ENCODE measurements at regions not wholly inside any gene's neighbourhood (a gene's known extent, or its start where the extent isn't known, plus 50 kb on each side); places are given as distances from the start of the nearest gene placed in this dataset.
"Not testable (repeated sequence)": the region's sequence is repeated elsewhere in the genome, so short reads cannot be mapped to it uniquely, and the experiment has no call there.

- DNase-seq (ENCODE audit: low read depth), result no peak
- in situ Hi-C loops (cut with HindIII; ENCODE audit: low pct_unique_long_range_greater_than_20kb, low sequenced_read_pairs), result no loop called here
These were observed 364.2 kb upstream of the GALNTL6 start for GRCh38 chr4:171448919-171449481.

- in situ Hi-C loops (cut with HindIII; ENCODE audit: low pct_unique_long_range_greater_than_20kb, low sequenced_read_pairs), result no loop called here
- DNase-seq (ENCODE audit: low read depth), result no peak
These were observed 364.8 kb upstream of the GALNTL6 start for GRCh38 chr4:171448358-171448757.

GRCh38 chr4:171441300-171441941 is 371.8 kb upstream of the GALNTL6 start:
- in situ Hi-C loops (cut with HindIII; ENCODE audit: low pct_unique_long_range_greater_than_20kb, low sequenced_read_pairs), result no loop called here

GRCh38 chr4:171433674-171434073 is 379.5 kb upstream of the GALNTL6 start:
- in situ Hi-C loops (cut with HindIII; ENCODE audit: low pct_unique_long_range_greater_than_20kb, low sequenced_read_pairs), result no loop called here
- no peak for DNase-seq (ENCODE audit: low read depth)

More at GRCh38 chr4:171441300-171441941, 371.8 kb upstream of the GALNTL6 start:
- no peak for DNase-seq (ENCODE audit: low read depth)

GRCh38 chr4:171432536-171432935 is 380.7 kb upstream of the GALNTL6 start:
- DNase-seq (ENCODE audit: low read depth), result no peak
- in situ Hi-C loops (cut with HindIII; ENCODE audit: low pct_unique_long_range_greater_than_20kb, low sequenced_read_pairs), result no loop called here

GRCh38 chr4:171430495-171430894 is 382.7 kb upstream of the GALNTL6 start:
- in situ Hi-C loops (cut with HindIII; ENCODE audit: low pct_unique_long_range_greater_than_20kb, low sequenced_read_pairs), result no loop called here
- no peak for DNase-seq (ENCODE audit: low read depth)

GRCh38 chr4:171397175-171397574 is 416.0 kb upstream of the GALNTL6 start:
- DNase-seq (ENCODE audit: low read depth), result no peak
- in situ Hi-C loops (cut with HindIII; ENCODE audit: low pct_unique_long_range_greater_than_20kb, low sequenced_read_pairs), result no loop called here

GRCh38 chr4:171390626-171391025 is 422.6 kb upstream of the GALNTL6 start:
- in situ Hi-C loops (cut with HindIII; ENCODE audit: low pct_unique_long_range_greater_than_20kb, low sequenced_read_pairs), result no loop called here
- no peak for DNase-seq (ENCODE audit: low read depth)

GRCh38 chr4:171378323-171378722 is 434.9 kb upstream of the GALNTL6 start:
- DNase-seq (ENCODE audit: low read depth), result no peak
- in situ Hi-C loops (cut with HindIII; ENCODE audit: low pct_unique_long_range_greater_than_20kb, low sequenced_read_pairs), result no loop called here

GRCh38 chr4:171376724-171377123 is 436.5 kb upstream of the GALNTL6 start:
- DNase-seq (ENCODE audit: low read depth), result no peak
- in situ Hi-C loops (cut with HindIII; ENCODE audit: low pct_unique_long_range_greater_than_20kb, low sequenced_read_pairs), result no loop called here

GRCh38 chr4:171353535-171353934 is 459.7 kb upstream of the GALNTL6 start:
- no peak for DNase-seq (ENCODE audit: low read depth)
- in situ Hi-C loops (cut with HindIII; ENCODE audit: low pct_unique_long_range_greater_than_20kb, low sequenced_read_pairs), result no loop called here

- no peak for DNase-seq (ENCODE audit: low read depth)
- in situ Hi-C loops (cut with HindIII; ENCODE audit: low pct_unique_long_range_greater_than_20kb, low sequenced_read_pairs), result no loop called here
These were observed 465.1 kb upstream of the GALNTL6 start for GRCh38 chr4:171348090-171348489.

- in situ Hi-C loops (cut with HindIII; ENCODE audit: low pct_unique_long_range_greater_than_20kb, low sequenced_read_pairs), result no loop called here
These were observed 470.6 kb upstream of the GALNTL6 start for GRCh38 chr4:171342646-171343045.

GRCh38 chr4:171340258-171340657 is 472.9 kb upstream of the GALNTL6 start:
- in situ Hi-C loops (cut with HindIII; ENCODE audit: low pct_unique_long_range_greater_than_20kb, low sequenced_read_pairs), result no loop called here
- no peak for DNase-seq (ENCODE audit: low read depth)

More at GRCh38 chr4:171342646-171343045, 470.6 kb upstream of the GALNTL6 start:
- DNase-seq (ENCODE audit: low read depth), result no peak

- in situ Hi-C loops (cut with HindIII; ENCODE audit: low pct_unique_long_range_greater_than_20kb, low sequenced_read_pairs), result no loop called here
- DNase-seq (ENCODE audit: low read depth), result no peak
These were observed 478.7 kb upstream of the GALNTL6 start for GRCh38 chr4:171334549-171334948.

GRCh38 chr4:171308661-171309060 is 504.5 kb upstream of the GALNTL6 start:
- in situ Hi-C loops (cut with HindIII; ENCODE audit: low pct_unique_long_range_greater_than_20kb, low sequenced_read_pairs), result no loop called here
- no peak for DNase-seq (ENCODE audit: low read depth)

GRCh38 chr4:171298048-171298718 is 515.0 kb upstream of the GALNTL6 start:
- in situ Hi-C loops (cut with HindIII; ENCODE audit: low pct_unique_long_range_greater_than_20kb, low sequenced_read_pairs); DNase-seq (ENCODE audit: low read depth): not testable (repeated sequence)

- DNase-seq (ENCODE audit: low read depth), result no peak
- in situ Hi-C loops (cut with HindIII; ENCODE audit: low pct_unique_long_range_greater_than_20kb, low sequenced_read_pairs), result no loop called here
These were observed 524.3 kb upstream of the GALNTL6 start for GRCh38 chr4:171288816-171289432.

- in situ Hi-C loops (cut with HindIII; ENCODE audit: low pct_unique_long_range_greater_than_20kb, low sequenced_read_pairs), result no loop called here
- no peak for DNase-seq (ENCODE audit: low read depth)
These were observed 531.8 kb upstream of the GALNTL6 start for GRCh38 chr4:171281359-171281758.

Data from Caki2 (cell line).